CD4-positive, alpha-beta memory T cell (primary cell): ENCODE measurements at regions not wholly inside any gene's neighbourhood (a gene's known extent, or its start where the extent isn't known, plus 50 kb on each side); places are given as distances from the start of the nearest gene placed in this dataset.

Source experiments
- CTCF ChIA-PET: fragments of 350-600 bp; sonication (Branson Sonifier 250); formaldehyde crosslinking; loops from one replicate; lab custom pipeline; 2021; ENCODE audit warnings: inconsistent platforms; ENCODE audit not compliant: partially characterized antibody; lab: Charles Lee
- POLR2A ChIA-PET: fragments of 350-600 bp; sonication (Branson Sonifier 250); formaldehyde crosslinking; loops from one replicate; lab custom pipeline; 2021; ENCODE audit not compliant: partially characterized antibody; lab: Charles Lee
- DNase-seq, 5 donors: peaks; one replicate each; pipeline versions ENCODE4 v3.0.0 to v3.0.0-alpha.2; 2020 to 2022; ENCODE audit warnings: mixed read lengths in 1 of 5
- H3K27ac ChIP-seq: one replicate; pipeline ENCODE4 v1.7.0; 2013; ENCODE audit warnings: low read depth, low read length
- H3K27me3 ChIP-seq: 2 replicates; pipeline ENCODE4 v1.7.0; 2013; ENCODE audit warnings: mild to moderate bottlenecking, low read length, moderate library complexity; ENCODE audit not compliant: insufficient read depth
- H3K36me3 ChIP-seq: 2 replicates; pipeline ENCODE4 v1.7.0; 2013; ENCODE audit warnings: mild to moderate bottlenecking, low read length, moderate library complexity; ENCODE audit not compliant: insufficient read depth
- H3K4me1 ChIP-seq: 2 replicates; pipeline ENCODE4 v1.7.0; 2013; ENCODE audit warnings: mild to moderate bottlenecking, low read length, moderate library complexity; ENCODE audit not compliant: insufficient read depth
- H3K4me3 ChIP-seq, 2 donors: one replicate each; pipeline ENCODE4 v1.7.0; 2013; ENCODE audit warnings: low read length in 2 of 2, mild to moderate bottlenecking in 1 of 2
- H3K9me3 ChIP-seq, 2 donors: one replicate each; pipeline ENCODE4 v1.7.0; 2013; ENCODE audit warnings: low read length in 2 of 2, control low read depth in 1 of 2; ENCODE audit not compliant: control insufficient read depth in 1 of 2
- H3K27ac Mint-ChIP-seq, 7 donors: one replicate each; pipeline ENCODE4 v1.8.0; 2020 to 2021; ENCODE audit warnings: mixed read lengths in 7 of 7, mild to moderate bottlenecking in 6 of 7, inconsistent platforms in 3 of 7, moderate library complexity in 3 of 7
- H3K27me3 Mint-ChIP-seq, 2 donors: one replicate each; pipeline ENCODE4 v1.8.0; 2020 to 2021; ENCODE audit warnings: mixed read lengths in 2 of 2
- H3K36me3 Mint-ChIP-seq, 2 donors: one replicate each; pipeline ENCODE4 v1.8.0; 2020 to 2021; ENCODE audit warnings: mixed read lengths in 2 of 2, inconsistent platforms in 1 of 2, mild to moderate bottlenecking in 1 of 2
- H3K4me1 Mint-ChIP-seq, 4 donors: one replicate each; pipeline ENCODE4 v1.8.0; 2020 to 2021; ENCODE audit warnings: mixed read lengths in 4 of 4, mild to moderate bottlenecking in 1 of 4
- H3K4me3 Mint-ChIP-seq, 8 donors: one replicate each; pipeline ENCODE4 v1.8.0; 2020 to 2021; ENCODE audit warnings: mixed read lengths in 8 of 8, mild to moderate bottlenecking in 7 of 8, moderate library complexity in 6 of 8, inconsistent platforms in 3 of 8
- H3K9me3 Mint-ChIP-seq, 8 donors: one replicate each; pipeline ENCODE4 v1.8.0; 2020 to 2021; ENCODE audit warnings: mixed read lengths in 8 of 8, mild to moderate bottlenecking in 5 of 8, inconsistent platforms in 3 of 8, moderate library complexity in 1 of 8
- intact Hi-C: fragments of 100-400 bp; cut with micrococcal nuclease; formaldehyde crosslinking; loops from one replicate; pipeline ENCODE4 v1.15.1; 2023

- peaks cover 3 to 12% of the 10 kb centered on the region in 2 donors for H3K27me3 Mint-ChIP-seq
Observed at GRCh38 chr15:39323157-39323556, 257.7 kb upstream of the THBS1 start.

GRCh38 chr15:39323706-39324105, 257.2 kb upstream of the THBS1 start:
- intact Hi-C loops, result no loop called here
- no peaks in the 10 kb centered on the region for H3K4me1 Mint-ChIP-seq
- Histone ChIP-seq H3K27ac (no peak overlapping the region), H3K9me3 (peaks cover 0 to 9% of the 10 kb centered on the region in 2 donors), H3K4me1 (no peaks in the 10 kb centered on the region), H3K36me3 (no peaks in the 10 kb centered on the region), H3K27me3 (no peaks in the 10 kb centered on the region), H3K4me3 (no peak overlapping the region)
- CTCF ChIA-PET, result no interaction called here
- no peak overlapping the region for H3K4me3 Mint-ChIP-seq
- POLR2A ChIA-PET, result no interaction called here
- peaks cover 0 to 20% (median 5%) of the 10 kb centered on the region in 8 donors for H3K9me3 Mint-ChIP-seq
- no peak for DNase-seq
- H3K36me3 Mint-ChIP-seq, result no peaks in the 10 kb centered on the region
- H3K27ac Mint-ChIP-seq, result no peak overlapping the region
- peaks cover 3 to 14% of the 10 kb centered on the region in 2 donors for H3K27me3 Mint-ChIP-seq

More at GRCh38 chr15:39323157-39323556, 257.7 kb upstream of the THBS1 start:
- Histone ChIP-seq H3K4me1 (no peaks in the 10 kb centered on the region), H3K27me3 (no peaks in the 10 kb centered on the region), H3K9me3 (peaks cover 0 to 9% of the 10 kb centered on the region in 2 donors), H3K36me3 (no peaks in the 10 kb centered on the region), H3K4me3 (no peak overlapping the region), H3K27ac (no peak overlapping the region)
- POLR2A ChIA-PET, result no interaction called here
- Mint-ChIP-seq H3K4me3 (no peak overlapping the region), H3K9me3 (peaks cover 0 to 20% (median 6%) of the 10 kb centered on the region in 8 donors), H3K27ac (no peak overlapping the region), H3K36me3 (no peaks in the 10 kb centered on the region), H3K4me1 (no peaks in the 10 kb centered on the region)
- intact Hi-C loops, result no loop called here
- CTCF ChIA-PET, result no interaction called here
- DNase-seq, result no peak

GRCh38 chr15:39326306-39326975, 254.4 kb upstream of the THBS1 start:
- Mint-ChIP-seq H3K9me3 (peaks cover 0 to 4% (median 0%) of the 10 kb centered on the region in 8 donors), H3K4me3 (no peak overlapping the region), H3K27me3 (peaks cover 3 to 19% of the 10 kb centered on the region in 2 donors), H3K36me3 (no peaks in the 10 kb centered on the region), H3K4me1 (no peaks in the 10 kb centered on the region), H3K27ac (no peak overlapping the region)
- intact Hi-C loops, result no loop called here
- no peak for DNase-seq
- H3K27ac ChIP-seq, result no peak overlapping the region
- ChIA-PET POLR2A (no interaction called here), CTCF (interaction anchor here (1.6 kb wide), 1 partner anchor 10 kb away, joined by 4 read pairs; no protein-coding TSS in a partner anchor)
- no peaks in the 10 kb centered on the region for H3K4me1 ChIP-seq
- no peaks in the 10 kb centered on the region for H3K27me3 ChIP-seq
- H3K4me3 ChIP-seq, result no peak overlapping the region
- no peaks in the 10 kb centered on the region for H3K9me3 ChIP-seq
- H3K36me3 ChIP-seq, result no peaks in the 10 kb centered on the region

GRCh38 chr15:39327005-39327730, 253.7 kb upstream of the THBS1 start:
- CTCF ChIA-PET, result interaction anchor here (1.6 kb wide), 1 partner anchor 9 kb away, joined by 4 read pairs; no protein-coding TSS in a partner anchor
- Mint-ChIP-seq H3K27ac (no peak overlapping the region), H3K4me1 (no peaks in the 10 kb centered on the region), H3K9me3 (no peaks in the 10 kb centered on the region), H3K27me3 (peaks cover 3 to 19% of the 10 kb centered on the region in 2 donors), H3K36me3 (no peaks in the 10 kb centered on the region), H3K4me3 (no peak overlapping the region)
- Histone ChIP-seq H3K9me3 (no peaks in the 10 kb centered on the region), H3K4me1 (no peaks in the 10 kb centered on the region), H3K4me3 (no peak overlapping the region), H3K27me3 (no peaks in the 10 kb centered on the region), H3K27ac (no peak overlapping the region), H3K36me3 (no peaks in the 10 kb centered on the region)
- intact Hi-C loops, result no loop called here
- POLR2A ChIA-PET, result no interaction called here
- no peak for DNase-seq

GRCh38 chr15:39330061-39330460, 250.8 kb upstream of the THBS1 start:
- POLR2A ChIA-PET, result no interaction called here
- Histone ChIP-seq H3K4me1 (no peaks in the 10 kb centered on the region), H3K9me3 (no peaks in the 10 kb centered on the region), H3K4me3 (no peak overlapping the region), H3K27ac (no peak overlapping the region), H3K27me3 (no peaks in the 10 kb centered on the region), H3K36me3 (no peaks in the 10 kb centered on the region)
- DNase-seq, result no peak
- H3K36me3 Mint-ChIP-seq, result no peaks in the 10 kb centered on the region
- H3K4me1 Mint-ChIP-seq, result no peaks in the 10 kb centered on the region
- H3K27me3 Mint-ChIP-seq, result peaks cover 4 to 24% of the 10 kb centered on the region in 2 donors
- H3K4me3 Mint-ChIP-seq, result no peak overlapping the region
- intact Hi-C loops, result no loop called here
- CTCF ChIA-PET, result no interaction called here
- H3K9me3 Mint-ChIP-seq, result no peaks in the 10 kb centered on the region
- no peak overlapping the region for H3K27ac Mint-ChIP-seq

GRCh38 chr15:39331584-39331983, 249.3 kb upstream of the THBS1 start:
- Mint-ChIP-seq H3K27me3 (peaks cover 3 to 17% of the 10 kb centered on the region in 2 donors), H3K36me3 (no peaks in the 10 kb centered on the region), H3K4me1 (no peaks in the 10 kb centered on the region), H3K4me3 (no peak overlapping the region), H3K27ac (no peak overlapping the region), H3K9me3 (no peaks in the 10 kb centered on the region)
- H3K4me3 ChIP-seq, result no peak overlapping the region
- no peaks in the 10 kb centered on the region for H3K9me3 ChIP-seq
- DNase-seq, result no peak
- intact Hi-C loops, result no loop called here
- H3K27me3 ChIP-seq, result no peaks in the 10 kb centered on the region
- ChIA-PET CTCF (no interaction called here), POLR2A (no interaction called here)
- no peak overlapping the region for H3K27ac ChIP-seq
- H3K36me3 ChIP-seq, result no peaks in the 10 kb centered on the region
- no peaks in the 10 kb centered on the region for H3K4me1 ChIP-seq

- no peaks in the 10 kb centered on the region for H3K36me3 Mint-ChIP-seq
- ChIA-PET CTCF (no interaction called here), POLR2A (no interaction called here)
- H3K4me3 Mint-ChIP-seq, result no peak overlapping the region
- Histone ChIP-seq H3K4me1 (no peaks in the 10 kb centered on the region), H3K27ac (no peak overlapping the region), H3K27me3 (no peaks in the 10 kb centered on the region), H3K9me3 (no peaks in the 10 kb centered on the region), H3K4me3 (no peak overlapping the region), H3K36me3 (no peaks in the 10 kb centered on the region)
- no peaks in the 10 kb centered on the region for H3K4me1 Mint-ChIP-seq
- peaks cover 2 to 15% of the 10 kb centered on the region in 2 donors for H3K27me3 Mint-ChIP-seq
- H3K9me3 Mint-ChIP-seq, result no peaks in the 10 kb centered on the region
- intact Hi-C loops, result no loop called here
- no peak for DNase-seq
- no peak overlapping the region for H3K27ac Mint-ChIP-seq
Observed at GRCh38 chr15:39332846-39333245, 248.0 kb upstream of the THBS1 start.
